Suppressor macrophage (primary cell): ENCODE measurements at regions not wholly inside any gene's neighbourhood (a gene's known extent, or its start where the extent isn't known, plus 50 kb on each side); places are given as distances from the start of the nearest gene placed in this dataset.

ENCODE experiments used
- DNase-seq, 4 experiments: peaks; one replicate each; pipeline ENCODE4 v3.0.0-alpha.2; 2020 to 2022

- no peak for DNase-seq
Measured at GRCh38 chr2:14221466-14221865, 411.1 kb upstream of the LRATD1 start.

GRCh38 chr2:14223576-14223975 is 408.9 kb upstream of the LRATD1 start:
- no peak for DNase-seq

DNA sequence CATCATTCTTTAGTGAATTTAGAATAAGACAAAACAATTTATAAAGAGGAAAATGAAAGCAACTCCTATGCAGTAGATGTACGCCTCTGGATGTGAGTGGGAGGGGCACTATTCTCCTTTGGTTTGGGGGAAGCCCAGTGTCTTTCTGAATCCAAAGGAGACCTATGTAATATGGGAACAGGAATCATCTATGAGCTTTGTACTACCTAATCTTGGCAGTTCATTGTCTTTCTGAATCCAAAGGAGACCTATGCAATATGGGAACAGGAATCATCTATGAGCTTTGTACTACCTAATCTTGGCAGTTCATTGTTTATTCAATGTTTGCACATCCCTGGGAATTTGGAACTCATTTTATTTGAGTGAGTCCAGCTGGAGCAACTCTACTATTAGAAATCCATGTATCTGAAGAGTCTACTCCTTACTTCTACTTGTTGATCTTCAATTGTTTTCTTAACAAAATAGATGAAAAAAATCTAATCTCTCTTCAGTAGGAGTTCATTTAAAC is 401.1 kb upstream of the LRATD1 start:
- no peak for DNase-seq

DNA sequence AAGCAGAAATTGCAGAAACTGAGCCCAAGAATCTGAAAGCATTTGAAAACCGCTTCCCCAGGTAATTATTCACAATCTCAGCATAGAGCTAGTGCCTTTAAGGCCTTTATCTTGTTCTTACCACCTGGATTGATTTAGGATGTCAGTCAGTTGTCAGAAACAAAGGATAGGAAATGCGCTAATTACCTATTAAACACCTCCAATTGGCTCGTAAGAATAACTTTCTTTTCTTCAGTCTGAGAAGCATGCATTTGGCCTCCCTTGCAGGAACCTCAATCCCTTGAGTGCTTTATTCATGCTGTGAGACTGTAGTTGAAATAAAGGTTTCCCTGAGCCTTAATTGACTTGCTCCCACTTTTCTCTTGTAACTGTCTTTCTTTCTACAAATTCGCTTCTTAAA is 400.3 kb upstream of the LRATD1 start:
- DNase-seq: no peak

DNA sequence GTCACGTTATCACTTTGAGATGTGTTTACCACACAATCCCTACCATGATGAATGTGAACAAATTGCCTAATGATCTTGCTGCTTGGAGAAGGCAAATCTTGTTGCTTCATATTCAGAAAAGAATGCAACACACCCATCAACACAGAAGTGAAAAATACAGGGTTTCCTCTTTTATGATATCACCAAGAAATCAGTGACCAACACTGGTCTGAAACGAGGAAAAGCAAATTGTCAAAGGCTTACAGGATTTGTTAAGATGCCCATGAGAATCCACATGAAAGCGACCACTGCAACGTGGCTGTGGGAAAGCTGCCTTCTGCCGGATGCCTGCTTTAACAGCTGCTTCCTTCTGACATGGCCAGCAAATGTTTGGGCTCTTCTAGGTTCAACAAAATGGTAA is 397.6 kb upstream of the LRATD1 start:
- DNase-seq: no peak

- DNase-seq: peak in 3 of 4 experiments; percentile 1 to 7 (median 3)
Measured at GRCh38 chr2:14235667-14236066, 396.9 kb upstream of the LRATD1 start.

- DNase-seq: no peak
Measured at GRCh38 chr2:14237902-14238301, 394.6 kb upstream of the LRATD1 start.

GRCh38 chr2:14239605-14240004 is 392.9 kb upstream of the LRATD1 start:
- no peak for DNase-seq

DNA sequence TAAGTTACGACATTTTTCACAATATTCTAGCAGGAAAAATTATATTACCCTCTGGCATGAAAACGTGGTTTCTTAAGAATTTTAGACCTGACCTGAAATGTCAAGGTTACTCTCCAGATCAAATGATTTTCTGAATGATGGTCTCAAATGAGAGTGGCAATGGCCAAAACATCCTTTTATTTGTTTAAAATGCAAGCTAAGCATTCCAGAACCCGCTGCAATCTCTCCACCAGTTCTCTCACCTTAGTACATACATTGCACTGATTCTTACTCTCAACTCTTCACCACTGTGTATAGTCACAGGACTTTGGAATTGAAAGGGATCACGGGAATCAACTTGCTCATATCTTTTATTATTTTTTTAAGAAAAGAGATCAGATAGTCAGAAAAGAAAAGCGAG is 391.6 kb upstream of the LRATD1 start:
- no peak for DNase-seq

DNA sequence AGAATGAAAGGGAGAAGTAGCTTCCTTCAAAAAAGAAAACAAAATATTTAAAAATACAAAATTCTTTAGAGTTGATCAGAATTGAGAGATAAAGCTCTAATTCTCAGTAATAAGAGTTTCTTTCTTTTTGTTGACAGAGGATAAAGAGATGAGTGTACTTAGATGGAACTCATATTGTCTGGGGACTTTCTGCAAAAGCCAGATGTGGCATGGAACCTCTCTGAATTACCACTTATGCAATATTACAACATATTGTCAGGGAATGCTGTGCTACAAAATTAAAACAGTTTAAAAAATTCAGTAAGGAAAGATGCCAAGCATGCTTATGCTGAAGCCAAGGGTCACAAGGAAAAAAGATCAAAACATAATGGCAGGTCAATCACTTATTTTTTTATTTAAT is 386.6 kb upstream of the LRATD1 start:
- DNase-seq: no peak

DNA sequence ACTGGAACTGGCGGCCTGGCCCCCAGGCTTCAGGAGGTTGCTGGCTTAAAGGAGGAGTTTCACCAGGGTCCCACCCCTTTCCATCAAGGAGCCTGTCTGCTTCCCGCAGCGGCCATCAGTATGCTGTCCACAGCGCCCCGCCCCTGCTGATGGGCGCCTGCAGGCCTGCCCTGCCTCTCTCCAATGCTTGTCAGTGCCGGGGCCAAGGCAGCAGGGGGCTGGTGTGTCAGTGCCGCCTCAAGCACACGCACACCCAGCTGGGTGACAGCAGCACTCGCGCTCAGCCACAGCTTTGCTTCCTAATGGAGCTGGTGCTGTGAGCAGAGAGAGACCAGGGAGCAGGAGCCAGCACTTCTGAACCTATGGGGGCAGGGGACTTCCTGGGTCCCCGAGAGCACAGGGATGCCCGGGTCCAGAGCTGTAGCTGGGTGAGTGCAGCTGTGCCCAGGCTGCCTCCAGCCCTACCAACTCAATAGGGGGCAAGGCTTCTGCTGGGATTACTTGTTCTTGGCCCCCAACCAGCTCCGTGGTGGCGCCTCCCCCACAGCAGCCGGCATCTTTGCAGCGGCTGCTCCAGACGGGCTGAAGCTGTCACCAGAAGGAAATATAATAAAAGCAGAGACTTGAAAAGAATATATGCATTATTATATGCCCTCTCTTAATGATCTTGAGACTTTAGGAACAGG is 377.2 kb upstream of the LRATD1 start:
- no peak for DNase-seq

DNA sequence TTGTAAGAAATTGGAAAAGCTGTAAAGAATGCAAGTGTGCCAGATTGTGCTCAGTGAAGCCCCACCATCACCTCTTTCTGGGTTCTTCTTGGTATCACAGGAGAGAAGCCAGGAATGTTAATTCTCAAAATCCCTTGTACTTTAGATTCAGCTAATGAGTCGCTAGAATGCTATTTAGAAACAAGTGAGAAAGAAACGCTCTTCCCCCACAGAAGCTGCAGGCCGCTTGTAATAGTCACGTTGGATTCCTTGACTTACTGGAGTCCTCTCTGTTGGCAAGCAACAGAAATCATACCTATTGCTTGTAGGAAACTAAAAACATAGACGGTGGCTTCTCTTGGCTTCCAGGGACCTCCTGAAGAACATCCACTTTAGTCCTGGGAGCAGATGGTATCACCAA is 375.6 kb upstream of the LRATD1 start:
- no peak for DNase-seq

DNA sequence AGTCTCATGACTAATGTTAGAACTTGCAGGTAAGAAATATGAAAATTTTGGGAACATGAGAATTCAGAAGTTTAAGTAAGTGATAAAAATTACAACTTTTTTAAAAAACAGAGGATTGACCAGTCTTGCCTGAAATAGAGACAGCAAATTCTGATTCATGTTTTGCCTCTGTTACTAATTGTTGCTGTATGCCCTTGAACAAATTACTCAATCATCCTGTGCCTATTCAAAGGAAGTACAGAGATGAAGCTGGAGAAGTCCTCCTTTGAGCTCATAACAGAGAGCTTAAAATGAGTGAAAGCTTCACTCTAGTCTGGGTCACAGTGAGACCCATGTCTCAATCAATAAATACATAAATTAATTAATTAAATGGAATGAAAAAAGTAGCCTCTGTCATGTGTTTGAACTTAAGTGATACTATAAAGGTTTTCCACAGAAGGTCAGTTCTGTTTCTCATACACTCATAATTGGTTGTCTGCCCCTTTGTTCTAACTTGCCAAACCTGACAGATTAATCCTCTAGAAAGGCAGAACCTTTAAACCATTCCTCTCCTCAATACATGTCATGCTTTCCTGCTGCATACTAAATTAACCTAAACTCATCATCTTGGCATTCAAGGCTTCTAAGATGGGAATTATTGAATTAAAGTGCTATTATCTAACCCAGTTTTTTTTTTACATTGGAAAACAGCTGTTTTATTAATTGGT is 374.6 kb upstream of the LRATD1 start:
- DNase-seq: no peak

GRCh38 chr2:14261771-14262170 is 370.7 kb upstream of the LRATD1 start:
- DNase-seq: no peak

- DNase-seq: no peak
Measured at GRCh38 chr2:14263053-14263452, 369.5 kb upstream of the LRATD1 start.

DNA sequence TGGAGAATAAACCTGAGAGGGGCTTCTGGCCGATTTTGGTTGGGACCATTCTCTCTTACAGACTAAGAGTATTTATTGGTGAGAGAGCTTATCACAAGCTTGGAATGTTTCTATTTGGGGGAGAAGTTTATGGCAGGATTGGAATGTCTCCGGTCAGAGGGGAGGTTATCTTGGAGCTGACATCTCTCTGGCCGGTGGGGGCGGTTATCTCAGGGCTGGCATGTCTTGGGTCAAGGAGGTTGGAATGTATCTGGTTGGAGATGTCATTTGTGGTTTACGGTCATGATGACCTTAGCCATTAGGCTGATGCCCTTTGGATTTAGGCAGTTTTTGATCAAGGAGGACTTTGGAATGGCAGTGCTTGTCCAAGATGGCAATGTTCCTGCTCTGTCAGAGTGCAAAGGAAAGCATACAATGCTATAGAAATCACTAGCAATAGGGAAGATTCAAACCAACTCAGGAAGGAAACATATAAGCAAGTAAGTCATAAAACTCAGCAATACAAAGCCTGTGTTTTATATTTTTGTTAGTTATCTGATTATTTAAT is 362.4 kb upstream of the LRATD1 start:
- DNase-seq: no peak

- no peak for DNase-seq
Measured at GRCh38 chr2:14272396-14273075, 360.0 kb upstream of the LRATD1 start.

GRCh38 chr2:14273650-14274049 is 358.9 kb upstream of the LRATD1 start:
- no peak for DNase-seq

- DNase-seq: no peak
Measured at GRCh38 chr2:14284244-14284643, 348.3 kb upstream of the LRATD1 start.

- DNase-seq: no peak
Measured at GRCh38 chr2:14285812-14286211, 346.7 kb upstream of the LRATD1 start.

DNA sequence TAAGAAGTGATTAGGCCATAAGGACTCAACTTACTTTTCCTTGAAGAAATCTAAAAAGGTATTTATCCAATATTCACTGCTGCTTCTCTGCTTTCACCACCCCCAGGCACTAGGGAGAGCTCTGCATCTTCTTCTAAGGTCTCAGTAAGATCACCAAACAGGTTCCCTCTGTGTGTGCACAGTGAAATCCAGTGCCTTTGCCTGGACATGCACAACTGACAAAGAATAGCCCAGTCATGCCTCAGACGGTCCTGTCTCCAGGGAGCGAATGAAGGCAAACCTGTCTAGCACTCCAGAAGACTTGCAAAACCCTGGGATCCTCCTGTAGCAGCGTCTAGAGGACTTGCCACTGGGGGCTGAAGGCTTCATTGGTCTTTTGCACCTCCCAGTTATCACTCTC is 344.5 kb upstream of the LRATD1 start:
- DNase-seq: no peak

DNA sequence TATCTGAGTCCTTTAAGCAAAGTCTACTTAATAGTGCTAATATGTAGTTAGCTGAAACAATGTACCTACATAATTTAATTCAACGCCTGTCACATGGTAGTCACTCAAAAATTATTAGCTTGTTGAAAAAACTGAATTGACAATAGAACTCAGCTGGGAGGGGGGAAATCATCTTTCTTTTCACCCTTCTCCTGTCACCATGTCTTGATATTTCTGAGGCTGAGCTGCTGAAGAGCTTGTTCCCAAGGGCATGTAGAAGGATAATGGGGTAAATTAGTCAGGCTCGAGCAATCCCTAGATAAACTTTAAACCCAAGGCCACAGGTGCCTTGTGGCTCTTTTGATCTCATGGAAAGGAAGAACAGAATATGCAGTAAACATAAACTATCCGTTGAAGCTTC is 339.6 kb upstream of the LRATD1 start:
- no peak for DNase-seq

DNA sequence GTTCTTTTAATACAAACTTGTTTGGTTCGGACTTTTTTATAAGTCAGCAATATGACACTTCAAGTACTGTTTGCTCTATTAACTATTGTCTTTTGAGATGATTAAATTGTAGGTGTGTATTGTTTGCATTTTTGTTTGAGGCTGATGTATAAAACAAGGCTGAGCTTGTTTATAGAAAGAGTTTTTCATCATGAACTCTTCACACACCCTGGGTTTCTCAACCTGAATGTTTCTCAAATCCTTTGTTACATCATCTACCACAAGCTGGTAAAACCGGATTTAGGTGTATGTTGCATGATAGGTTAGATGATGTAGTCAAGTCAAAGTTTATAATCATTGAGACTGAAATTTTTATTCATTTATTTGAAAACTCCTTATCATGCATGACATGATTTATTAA is 335.2 kb upstream of the LRATD1 start:
- DNase-seq: no peak

GRCh38 chr2:14297906-14298305 is 334.6 kb upstream of the LRATD1 start:
- DNase-seq: no peak
